ENCODE measurements at regions not wholly inside any gene's neighbourhood (a gene's known extent, or its start where the extent isn't known, plus 50 kb on each side); places are given as distances from the start of the nearest gene placed in this dataset.
A peak's percentile ranks its signal among the peaks of the same experiment; 100 is the strongest.

- no peak for DNase-seq
Observed at GRCh38 chr14:22448905-22449599, 140.0 kb downstream of the DAD1 start.

- no peak for DNase-seq
Observed at GRCh38 chr14:22448035-22448904, 140.8 kb downstream of the DAD1 start.

GRCh38 chr14:22438742-22439141, 150.3 kb downstream of the DAD1 start:
- peak in 1 of 2 donors; percentile 25 for DNase-seq

DNA sequence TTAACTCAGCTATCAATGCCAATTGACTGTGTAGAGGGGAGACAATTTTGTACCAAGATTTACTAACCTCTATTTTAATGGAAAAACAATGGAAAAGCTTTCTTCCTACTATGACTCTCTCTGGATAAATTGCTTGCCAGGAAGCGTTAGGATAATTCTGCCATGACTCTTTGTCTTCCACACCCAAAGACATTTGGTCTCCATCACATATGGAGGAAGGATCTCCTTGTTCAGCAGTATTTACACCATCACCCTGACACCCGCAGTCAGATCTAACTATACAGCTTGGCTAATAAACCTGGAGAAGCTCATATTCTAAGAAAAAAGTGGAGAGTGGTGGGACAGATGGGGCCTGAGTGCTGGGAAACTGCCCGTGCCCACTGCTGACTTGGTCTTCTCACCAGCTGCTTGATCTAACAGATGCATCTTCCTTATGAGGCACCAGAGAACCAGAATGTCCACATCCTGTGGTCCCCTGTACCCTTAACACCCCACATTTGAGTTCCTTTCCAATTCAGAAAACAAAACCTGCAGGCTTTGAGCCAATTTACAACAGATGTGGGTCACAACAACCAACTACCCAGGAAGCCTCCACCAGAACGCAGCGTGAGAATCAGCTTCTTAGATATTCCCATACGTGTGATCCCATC, 154.0 kb downstream of the DAD1 start:
- peak in 1 of 2 donors; percentile 69 for DNase-seq

- no peak for DNase-seq
Observed at GRCh38 chr14:22434030-22434429, 155.0 kb downstream of the DAD1 start.

DNA sequence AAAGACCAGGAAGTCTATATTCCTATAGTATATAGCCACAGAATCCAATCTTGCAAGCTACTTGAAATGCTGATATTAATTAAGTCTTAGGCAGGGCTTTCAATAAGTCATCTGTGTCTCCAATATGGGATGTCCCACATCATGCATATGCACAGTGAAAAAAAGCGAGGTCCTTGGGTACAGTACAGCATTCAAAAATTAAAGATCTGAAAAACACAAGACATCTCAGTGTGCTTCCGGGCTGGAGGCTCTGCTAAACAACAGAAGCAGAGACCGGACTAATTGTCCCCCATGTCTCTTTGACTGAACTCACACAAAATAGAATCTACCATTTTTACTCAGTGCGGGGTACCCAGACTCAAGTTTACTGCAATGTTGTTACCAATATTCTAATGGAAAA, 156.0 kb downstream of the DAD1 start:
- DNase-seq, result peak in 1 of 2 donors; percentile 15

DNA sequence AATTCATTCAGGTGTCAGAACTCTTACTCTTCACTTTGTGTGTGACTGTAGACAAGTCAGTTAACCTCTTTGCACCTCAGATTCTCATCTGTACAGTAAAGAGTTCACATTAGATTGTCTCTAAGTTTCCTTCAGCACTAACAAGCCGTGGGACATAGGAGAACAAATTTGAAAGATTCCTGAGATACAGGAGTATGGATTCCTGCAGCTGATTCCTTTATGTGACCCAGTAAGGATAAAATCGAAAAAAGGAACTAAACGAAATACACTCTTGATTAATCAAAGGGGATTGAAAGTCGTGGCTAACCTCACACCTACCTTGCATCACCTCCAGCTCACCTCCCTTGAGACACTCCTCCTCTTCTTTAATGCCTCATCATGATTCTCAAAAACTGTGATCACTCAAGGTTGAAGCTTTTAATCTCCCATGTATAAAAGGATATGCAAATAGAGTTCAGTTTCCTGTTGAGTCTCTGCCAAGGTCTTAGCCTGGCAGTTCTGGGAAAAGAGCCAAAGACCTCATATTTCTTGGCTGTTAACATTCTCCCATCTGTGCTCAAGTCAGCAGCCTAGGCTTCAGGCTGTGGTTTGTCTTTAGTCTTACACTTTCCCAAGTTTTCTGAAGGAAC, 156.6 kb downstream of the DAD1 start:
- DNase-seq, result peak in 1 of 2 donors; percentile 93

DNA sequence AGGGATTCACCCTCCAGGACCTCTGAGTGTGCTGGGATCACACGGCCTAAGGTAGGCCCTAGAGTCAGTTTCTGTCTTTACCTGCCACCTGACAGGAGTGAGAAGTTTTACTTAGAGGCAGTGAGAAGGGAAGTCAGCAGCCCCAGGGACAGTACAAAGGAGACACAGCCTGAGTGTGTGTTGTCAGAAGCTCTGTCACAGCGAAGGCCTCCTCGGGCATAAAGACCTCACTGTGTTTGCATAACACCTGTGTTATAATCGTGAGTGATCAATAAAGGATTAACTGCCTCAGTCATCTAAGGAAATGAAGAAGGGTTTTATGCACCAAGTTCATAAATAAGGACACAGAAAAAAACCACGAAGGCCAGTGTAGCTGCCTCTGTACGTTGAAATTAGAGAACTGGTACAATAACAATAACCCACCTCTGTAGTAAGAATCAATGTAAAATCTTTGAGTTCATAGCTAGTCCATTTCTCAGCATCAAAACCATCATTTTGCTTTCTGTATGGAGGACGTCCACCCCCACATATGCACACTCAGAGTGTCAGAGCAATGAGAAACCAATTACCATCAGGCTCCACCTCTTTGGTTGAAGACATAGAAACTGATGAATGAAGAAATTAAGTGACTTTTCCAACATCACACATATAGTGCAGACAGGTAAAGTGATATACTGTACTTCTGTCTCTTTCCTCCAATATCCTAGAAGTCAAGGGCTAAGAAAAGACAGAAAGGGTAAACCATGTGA, 159.3 kb downstream of the DAD1 start:
- DNase-seq, result no peak

- no peak for DNase-seq
Observed at GRCh38 chr14:22428700-22429291, 160.2 kb downstream of the DAD1 start.

DNA sequence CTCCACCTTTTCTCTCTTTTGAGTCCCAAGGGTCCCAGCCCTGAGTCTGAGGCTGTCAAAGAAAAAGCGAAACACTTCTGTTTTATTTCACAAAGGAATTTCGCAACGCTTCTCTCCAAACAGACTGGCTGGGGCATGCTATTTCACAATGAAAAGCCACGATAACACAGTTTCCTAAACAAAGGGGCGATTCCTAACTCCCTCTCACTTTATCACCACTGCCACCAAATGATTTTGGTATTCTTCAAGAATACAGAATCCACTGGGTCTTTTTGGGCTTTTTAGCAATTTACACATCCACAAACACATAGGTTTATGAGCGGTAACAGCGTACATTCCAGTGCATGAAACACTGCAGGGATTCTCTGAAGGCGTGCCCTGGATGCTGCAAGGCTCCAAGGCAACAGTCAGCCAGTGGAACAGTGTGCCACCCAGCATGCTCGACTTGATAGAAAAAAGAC, 161.2 kb downstream of the DAD1 start:
- DNase-seq, result peak in 1 of 2 donors; percentile 57

GRCh38 chr14:22426711-22427110, 162.3 kb downstream of the DAD1 start:
- DNase-seq, result no peak

DNA sequence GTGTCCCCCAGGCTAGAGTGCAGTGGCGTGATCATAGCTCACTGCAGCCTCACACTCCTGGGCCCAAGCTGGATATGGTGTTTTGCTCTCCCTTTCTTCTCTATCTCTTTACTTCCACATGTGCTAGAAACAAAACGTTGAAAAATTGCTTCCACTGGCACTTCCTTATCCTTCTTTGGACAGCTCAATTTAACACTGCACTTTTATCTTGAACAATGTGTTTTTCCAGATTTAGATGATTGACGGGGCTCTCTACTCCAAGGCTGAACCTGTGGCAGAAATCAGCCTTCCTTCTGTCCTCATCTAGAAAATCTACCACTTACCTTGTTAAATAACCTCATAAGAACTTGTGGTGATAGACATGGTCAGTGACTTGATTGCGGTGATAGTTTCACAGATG, 165.1 kb downstream of the DAD1 start:
- DNase-seq, result no peak

DNA sequence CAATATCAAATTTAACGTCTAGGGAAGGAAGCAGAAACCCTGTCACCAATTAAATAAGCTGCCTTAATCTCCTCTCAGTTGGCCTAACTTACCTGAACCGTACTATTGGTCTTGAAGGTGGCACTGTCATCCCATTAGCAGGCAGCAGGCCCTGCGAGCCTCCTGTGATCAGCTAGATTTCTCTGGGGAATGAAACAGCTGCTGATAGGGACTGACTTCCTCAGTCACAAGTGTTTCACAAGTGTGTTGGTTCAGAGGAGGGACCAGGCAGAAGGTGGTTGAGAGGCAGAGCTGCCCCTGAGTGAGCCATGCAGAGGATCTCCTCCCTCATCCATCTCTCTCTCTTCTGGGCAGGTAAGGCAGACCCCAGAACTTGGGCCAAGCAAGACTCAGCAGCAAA, 166.8 kb downstream of the DAD1 start:
- no peak for DNase-seq

DNA sequence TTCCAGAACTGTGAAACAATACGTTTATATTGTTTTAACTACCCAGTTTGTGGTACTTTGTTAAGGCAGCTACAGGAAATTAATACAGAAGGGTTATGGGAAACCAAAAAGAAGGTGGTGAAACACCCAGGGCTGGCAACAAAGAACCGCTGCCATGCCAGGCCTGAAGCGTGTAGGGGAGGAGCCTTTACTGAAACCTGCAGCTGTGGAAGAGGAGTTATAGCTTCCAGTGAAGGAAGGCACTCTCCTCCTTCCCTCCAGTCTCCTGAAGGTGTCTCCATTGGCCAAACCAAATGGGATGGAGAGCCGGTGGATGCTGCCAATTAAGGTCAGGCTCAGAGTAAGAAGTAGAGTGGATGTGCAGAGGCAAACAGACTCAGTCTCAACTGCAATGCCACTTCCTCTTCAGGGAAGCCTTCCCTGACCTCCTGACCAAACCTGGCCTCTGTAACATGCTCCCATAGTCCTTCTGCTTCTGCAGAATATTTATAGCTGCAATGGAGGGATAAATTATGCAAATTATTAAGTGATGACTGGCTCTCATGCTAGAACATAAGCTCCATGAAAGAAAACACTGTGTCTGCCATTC, 168.3 kb downstream of the DAD1 start:
- DNase-seq, result no peak

GRCh38 chr14:22419620-22420019, 169.4 kb downstream of the DAD1 start:
- DNase-seq, result no peak

DNA sequence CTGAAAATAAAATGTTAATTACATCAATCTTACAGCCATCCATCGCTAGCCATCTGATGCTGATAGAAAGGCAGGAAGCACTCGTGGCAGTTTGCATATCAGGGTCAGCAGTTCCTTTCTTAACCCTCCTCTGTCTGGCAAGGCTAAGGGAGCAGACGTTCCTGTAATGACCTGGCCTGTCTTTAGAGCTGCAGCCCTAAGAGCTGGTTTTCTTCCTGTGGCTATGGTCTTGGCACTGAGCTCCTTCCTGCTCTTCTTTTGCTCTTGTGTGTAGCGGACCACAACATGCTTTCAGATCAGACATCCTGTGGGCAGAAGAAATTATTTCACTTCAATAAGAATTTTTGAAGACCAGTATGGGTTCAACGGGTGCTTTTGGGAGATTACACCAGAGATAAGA, 170.4 kb downstream of the DAD1 start:
- DNase-seq, result peak in 1 of 2 donors; percentile 23

DNA sequence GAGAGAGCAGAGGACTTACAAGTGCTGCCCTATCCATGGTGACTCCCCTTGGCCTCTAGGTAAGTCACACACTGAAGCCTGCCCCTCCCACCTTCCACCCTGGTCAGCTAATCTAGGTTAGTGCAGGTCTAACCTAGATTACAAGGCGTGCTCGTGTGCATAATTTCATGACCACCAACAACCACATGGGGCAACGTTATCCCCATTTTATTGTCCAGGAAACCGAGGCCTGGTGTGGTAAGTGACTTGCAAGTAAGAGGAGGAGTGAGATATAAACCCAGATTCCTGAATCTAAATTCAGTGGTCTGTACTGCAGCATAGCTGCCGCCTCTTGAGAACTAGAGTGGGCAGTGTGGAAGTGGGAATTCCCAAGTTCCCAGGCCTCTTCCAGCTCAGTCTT, 171.1 kb downstream of the DAD1 start:
- no peak for DNase-seq

DNA sequence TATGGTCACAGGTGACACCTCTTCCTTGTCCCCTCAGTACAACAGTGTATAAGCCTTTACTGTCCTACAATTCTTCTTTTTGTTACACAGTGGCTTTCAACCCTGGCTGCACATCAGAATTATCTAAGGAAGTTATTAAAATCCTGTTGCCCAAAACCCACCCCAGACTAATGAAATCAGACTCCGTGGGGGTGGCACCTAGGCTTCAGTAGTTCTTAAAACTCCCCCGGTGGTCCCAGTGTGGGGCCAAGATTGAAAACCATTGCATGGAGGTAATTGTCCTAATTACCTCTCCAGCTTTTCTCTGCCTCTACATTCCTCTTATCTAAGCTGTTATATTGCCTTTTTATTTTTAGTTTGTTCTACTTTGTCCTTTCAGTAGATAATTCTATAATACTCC, 172.8 kb downstream of the DAD1 start:
- DNase-seq, result no peak

DNA sequence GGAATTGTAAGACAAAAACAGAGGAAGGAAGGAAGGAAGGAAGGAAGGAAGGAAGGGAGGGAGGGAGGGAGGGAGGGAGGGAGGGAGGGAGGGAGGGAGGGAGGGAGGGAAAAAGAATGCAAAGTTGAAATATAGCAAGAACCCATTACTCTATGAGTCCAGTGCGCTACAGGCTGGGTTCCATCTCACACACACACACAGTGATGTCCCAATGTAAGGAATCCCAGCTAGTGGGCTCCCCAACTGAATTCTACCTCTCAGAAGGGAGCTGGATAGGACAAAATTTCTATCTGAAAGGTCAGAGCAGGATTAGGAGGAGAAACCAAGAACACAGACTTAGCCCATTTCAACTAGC, 173.4 kb downstream of the DAD1 start:
- DNase-seq, result no peak

DNA sequence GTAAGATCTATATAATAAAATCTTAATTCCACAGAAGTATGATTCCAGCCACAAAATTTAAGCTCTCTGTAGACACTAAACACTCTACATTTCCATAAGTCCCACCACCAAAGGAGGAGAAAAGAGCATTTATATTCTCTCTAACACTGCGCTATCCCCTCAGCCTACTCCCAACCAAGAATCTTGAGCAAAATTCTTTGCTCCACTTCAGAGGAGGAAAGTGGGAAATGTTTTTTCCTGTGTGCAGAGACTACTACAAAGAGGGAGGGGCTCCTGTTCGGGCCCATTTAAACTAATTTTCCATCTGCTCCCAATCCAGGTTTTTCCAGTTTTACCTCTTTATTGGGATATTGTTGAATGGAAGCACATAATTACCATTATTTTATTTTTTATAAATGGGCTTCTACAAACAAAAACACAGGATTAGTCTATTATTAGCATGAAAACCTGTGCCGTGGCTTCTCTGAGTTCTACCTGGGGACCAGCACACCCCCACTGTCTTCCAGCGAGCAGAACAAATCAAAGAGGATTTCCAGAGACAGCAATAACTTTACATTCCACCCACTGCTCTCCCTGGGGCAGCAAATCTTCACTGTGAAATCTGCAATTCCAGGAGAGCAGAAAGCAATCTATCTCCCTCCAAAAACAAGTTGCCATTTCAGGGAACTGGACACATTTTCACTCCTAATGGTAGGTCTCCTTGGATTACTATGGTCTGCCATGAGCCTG, 174.0 kb downstream of the DAD1 start:
- DNase-seq, result no peak

DNA sequence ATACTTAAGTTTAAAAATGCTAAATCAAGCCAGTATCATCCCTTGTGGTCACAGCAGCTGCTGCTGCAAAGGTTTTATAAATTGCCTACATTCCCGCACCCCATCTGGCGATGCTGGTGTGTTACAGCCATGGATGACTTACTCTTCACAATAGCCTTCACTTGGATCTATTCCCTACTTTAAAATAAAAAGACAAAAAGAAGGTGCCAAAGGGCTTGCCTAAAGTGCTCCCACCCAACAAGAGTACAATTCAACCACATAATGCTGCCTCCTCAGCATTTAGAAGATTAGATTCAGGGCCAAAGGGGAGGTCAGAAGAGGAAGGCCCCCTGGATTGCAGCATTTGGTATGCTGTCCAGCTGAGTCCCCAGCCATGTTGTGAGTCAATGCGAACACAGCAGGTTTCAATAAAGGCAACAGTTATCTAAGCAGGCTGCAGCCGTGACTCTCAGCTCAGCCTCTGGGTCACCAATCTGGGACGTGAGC, 176.1 kb downstream of the DAD1 start:
- DNase-seq, result no peak
